GM12891 (cell line): ENCODE measurements at regions not wholly inside any gene's neighbourhood (a gene's known extent, or its start where the extent isn't known, plus 50 kb on each side); places are given as distances from the start of the nearest gene placed in this dataset.

Experiments used
- DNase-seq: peaks from one replicate; pipeline ENCODE4 v3.0.0; 2011; ENCODE audit warnings: low spot score; ENCODE audit not compliant: insufficient read length
- FAIRE-seq: peaks from 2 replicates; lab custom pipeline; 2011; peaks lifted over from hg19 to GRCh38; lab: Jason Lieb, UNC
- PAX5 ChIP-seq: IDR thresholded peaks from 2 replicates; pipeline ENCODE4 v1.6.1; 2011; ENCODE audit warnings: low read length, moderate library complexity, mild to moderate bottlenecking; ENCODE audit not compliant: insufficient read depth, severe bottlenecking
- POLR2A ChIP-seq: IDR thresholded peaks from 2 replicates; pipeline ENCODE4 v1.6.1; 2011; ENCODE audit warnings: low read depth, low read length, control low read depth
- POLR2AphosphoS5 ChIP-seq: IDR thresholded peaks from 2 replicates; pipeline ENCODE4 v1.6.1; 2011; ENCODE audit warnings: low read depth, low read length, control low read depth
- POU2F2 ChIP-seq: IDR thresholded peaks from 2 replicates; pipeline ENCODE4 v1.6.1; 2011; ENCODE audit warnings: low read depth, mild to moderate bottlenecking, control low read depth, low read length, moderate library complexity
- SPI1 ChIP-seq: IDR thresholded peaks from 2 replicates; pipeline ENCODE4 v1.6.1; 2011; ENCODE audit warnings: low read depth, low read length, control low read depth
- TAF1 ChIP-seq: IDR thresholded peaks from 2 replicates; pipeline ENCODE4 v1.6.1; 2011; ENCODE audit warnings: low read depth, low read length, control low read depth

- FAIRE-seq (no peak), DNase-seq (no peak)
- no peak for TF ChIP-seq SPI1
- no peak for TF ChIP-seq POU2F2
- TF ChIP-seq TAF1, result no peak
- TF ChIP-seq POLR2AphosphoS5, result no peak
- no peak for TF ChIP-seq POLR2A
- no peak for TF ChIP-seq PAX5
These were observed 873.2 kb downstream of the GATA3 start for GRCh38 chr10:8927705-8928104.

- no peak for TF ChIP-seq POLR2AphosphoS5
- no peak for TF ChIP-seq TAF1
- no peak for TF ChIP-seq SPI1
- no peak for TF ChIP-seq POLR2A
- no peak for TF ChIP-seq PAX5
- no peak for TF ChIP-seq POU2F2
- no peak for FAIRE-seq
These were observed 892.0 kb downstream of the GATA3 start for GRCh38 chr10:8946451-8946850.

GRCh38 chr10:8950978-8951377, 896.5 kb downstream of the GATA3 start:
- TF ChIP-seq POLR2AphosphoS5 (no peak), POLR2A (no peak), TAF1 (no peak), PAX5 (no peak), SPI1 (no peak), POU2F2 (no peak)
- no peak for DNase-seq
- no peak for FAIRE-seq

More at GRCh38 chr10:8946451-8946850, 892.0 kb downstream of the GATA3 start:
- no peak for DNase-seq

GRCh38 chr10:8951440-8952089, 897.1 kb downstream of the GATA3 start:
- no peak for FAIRE-seq
- TF ChIP-seq POLR2A (no peak), SPI1 (no peak), POLR2AphosphoS5 (no peak), POU2F2 (no peak), PAX5 (no peak), TAF1 (no peak)
- DNase-seq, result no peak

GRCh38 chr10:8956400-8956799, 901.9 kb downstream of the GATA3 start:
- DNase-seq (no peak), FAIRE-seq (no peak)
- TF ChIP-seq POU2F2 (no peak), POLR2AphosphoS5 (no peak), PAX5 (no peak), TAF1 (no peak), POLR2A (no peak), SPI1 (no peak)

GRCh38 chr10:8962249-8962648, 907.8 kb downstream of the GATA3 start:
- DNase-seq, result no peak
- no peak for FAIRE-seq
- TF ChIP-seq PAX5, result no peak
- no peak for TF ChIP-seq SPI1
- no peak for TF ChIP-seq POLR2A
- TF ChIP-seq POU2F2, result no peak
- TF ChIP-seq POLR2AphosphoS5, result no peak
- TF ChIP-seq TAF1, result no peak

GRCh38 chr10:8967061-8967460, 912.6 kb downstream of the GATA3 start:
- FAIRE-seq (no peak), DNase-seq (no peak)
- TF ChIP-seq POLR2AphosphoS5, result no peak
- TF ChIP-seq TAF1, result no peak
- no peak for TF ChIP-seq POLR2A
- no peak for TF ChIP-seq POU2F2
- no peak for TF ChIP-seq PAX5
- TF ChIP-seq SPI1, result no peak

- no peak for DNase-seq
- no peak for FAIRE-seq
- TF ChIP-seq PAX5, result no peak
- TF ChIP-seq SPI1, result no peak
- no peak for TF ChIP-seq TAF1
- TF ChIP-seq POLR2AphosphoS5, result no peak
- no peak for TF ChIP-seq POU2F2
- no peak for TF ChIP-seq POLR2A
These were observed 915.4 kb downstream of the GATA3 start for GRCh38 chr10:8969853-8970252.

GRCh38 chr10:8975535-8975934, 921.0 kb downstream of the GATA3 start:
- FAIRE-seq (no peak), DNase-seq (no peak)
- no peak for TF ChIP-seq POLR2AphosphoS5
- TF ChIP-seq POLR2A, result no peak
- no peak for TF ChIP-seq PAX5
- TF ChIP-seq TAF1, result no peak
- TF ChIP-seq SPI1, result no peak
- no peak for TF ChIP-seq POU2F2

- TF ChIP-seq POLR2A (no peak), POU2F2 (no peak)
- FAIRE-seq, result no peak
- no peak for DNase-seq
These were observed 923.6 kb downstream of the GATA3 start for GRCh38 chr10:8978100-8978499.
